IMR-90 (cell line): ENCODE measurements at regions not wholly inside any gene's neighbourhood (a gene's known extent, or its start where the extent isn't known, plus 50 kb on each side); places are given as distances from the start of the nearest gene placed in this dataset.

Experiments
- ATAC-seq: fragments of 200-7000 bp; cut with Tn5 transposase; 2 replicates; pipeline ENCODE4 v1.9.1; 2020; ENCODE audit warnings: low read depth, mild to moderate bottlenecking, moderate library complexity
- BruUV-seq: library from RNA; stranded (reverse); fragments of 400-500 nt; replicated peaks from 2 replicates; lab custom pipeline; 2021; lab: Mats Ljungman, UMichigan
- CTCF ChIA-PET: fragments of 300-600 bp; formaldehyde crosslinking; extraction: SDS; loops from one replicate; lab custom pipeline; 2021; ENCODE audit warnings: antibody characterized with exemption; lab: Yijun Ruan, JAX
- POLR2A ChIA-PET: fragments of 300-600 bp; sonication (Branson Sonifier 250); formaldehyde crosslinking; loops from one replicate; lab custom pipeline; 2022; ENCODE audit warnings: antibody characterized with exemption; ENCODE audit not compliant: unreplicated experiment; lab: Charles Lee
- DNase-seq: peaks from one replicate; pipeline ENCODE4 v3.0.0; 2013
- H2AFZ ChIP-seq: replicated peaks from 2 replicates; pipeline ENCODE3; 2013; ENCODE audit warnings: low read length, mild to moderate bottlenecking; ENCODE audit not compliant: poor library complexity
- H2AK5ac ChIP-seq: 2 replicates; pipeline ENCODE4 v1.6.1; 2013; ENCODE audit warnings: low read depth, low read length, inconsistent platforms
- H2AK9ac ChIP-seq: replicated peaks from 2 replicates; pipeline ENCODE3; 2013; ENCODE audit warnings: mild to moderate bottlenecking, low read depth, low read length, moderate library complexity; ENCODE audit not compliant: poor library complexity
- H2BK120ac ChIP-seq: 2 replicates; pipeline ENCODE4 v1.6.1; 2013; ENCODE audit warnings: low read depth, low read length, inconsistent platforms
- H2BK15ac ChIP-seq: 3 replicates; pipeline ENCODE4 v1.6.1; 2013; ENCODE audit warnings: low read depth, low read length, inconsistent platforms
- H2BK20ac ChIP-seq: 2 replicates; pipeline ENCODE4 v1.6.1; 2013; ENCODE audit warnings: low read depth, mild to moderate bottlenecking, inconsistent platforms, low read length, moderate library complexity
- H2BK5ac ChIP-seq: 2 replicates; pipeline ENCODE4 v1.6.1; 2013; ENCODE audit warnings: mild to moderate bottlenecking, low read depth, low read length, inconsistent platforms; ENCODE audit not compliant: poor library complexity, severe bottlenecking
- H3K14ac ChIP-seq: replicated peaks from 2 replicates; pipeline ENCODE4 v1.6.1; 2013; ENCODE audit warnings: low read depth, low read length, inconsistent platforms
- H3K18ac ChIP-seq: 2 replicates; pipeline ENCODE4 v1.6.1; 2013; ENCODE audit warnings: low read depth, low read length, control low read depth
- H3K23ac ChIP-seq: 2 replicates; pipeline ENCODE4 v1.6.1; 2013; ENCODE audit warnings: low read depth, low read length, inconsistent platforms
- H3K27ac ChIP-seq: 2 replicates; pipeline ENCODE4 v1.5.1; 2013; ENCODE audit warnings: mild to moderate bottlenecking, control low read depth, low read length; ENCODE audit not compliant: insufficient read depth
- H3K27me3 ChIP-seq: 2 replicates; pipeline ENCODE4 v1.6.1; 2013; ENCODE audit warnings: low read length; ENCODE audit not compliant: control insufficient read depth, insufficient read depth
- H3K36me3 ChIP-seq: 2 replicates; pipeline ENCODE4 v1.6.1; 2013; ENCODE audit warnings: low read length, mixed read lengths; ENCODE audit not compliant: control insufficient read depth, insufficient read depth
- H3K4ac ChIP-seq: 2 replicates; pipeline ENCODE4 v1.6.1; 2013; ENCODE audit warnings: low read depth, low read length, inconsistent platforms
- H3K4me1 ChIP-seq: 2 replicates; pipeline ENCODE4 v1.6.1; 2013; ENCODE audit warnings: low read length, mixed read lengths; ENCODE audit not compliant: control insufficient read depth, insufficient read depth
- H3K4me2 ChIP-seq: 2 replicates; pipeline ENCODE4 v1.6.1; 2013; ENCODE audit warnings: low read depth, mild to moderate bottlenecking, control low read depth, low read length, moderate library complexity
- H3K4me3 ChIP-seq: 2 replicates; pipeline ENCODE4 v1.5.1; 2013; ENCODE audit warnings: low read depth, mild to moderate bottlenecking, control low read depth, low read length, moderate library complexity; ENCODE audit not compliant: insufficient read depth
- H3K56ac ChIP-seq: 2 replicates; pipeline ENCODE4 v1.6.1; 2013; ENCODE audit warnings: low read length, inconsistent platforms; ENCODE audit not compliant: insufficient read depth; ENCODE audit errors: extremely low read depth
- H3K79me1 ChIP-seq, 2 experiments: 2 replicates each; pipeline ENCODE4 v1.6.1; 2013; ENCODE audit warnings: low read length in 2 of 2, inconsistent platforms in 1 of 2, low read depth in 1 of 2
- H3K9ac ChIP-seq: 2 replicates; pipeline ENCODE4 v1.6.1; 2013; ENCODE audit warnings: low read depth, low read length, control low read depth
- H3K9me1 ChIP-seq: 2 replicates; pipeline ENCODE4 v1.6.1; 2013; ENCODE audit warnings: low read length, inconsistent platforms; ENCODE audit not compliant: insufficient read depth
- H3K9me3 ChIP-seq: 2 replicates; pipeline ENCODE4 v1.6.1; 2013; ENCODE audit warnings: low read length; ENCODE audit not compliant: control insufficient read depth, insufficient read depth
- H4K20me1 ChIP-seq: 2 replicates; pipeline ENCODE4 v1.6.1; 2013; ENCODE audit warnings: low read length, inconsistent platforms; ENCODE audit not compliant: insufficient read depth
- H4K5ac ChIP-seq: 2 replicates; pipeline ENCODE4 v1.6.1; 2013; ENCODE audit warnings: mild to moderate bottlenecking, low read depth, low read length, control low read depth
- H4K8ac ChIP-seq, 2 experiments: 2 replicates each; pipeline ENCODE4 v1.6.1; 2013; ENCODE audit warnings: low read depth in 2 of 2, low read length in 2 of 2, control low read depth in 1 of 2, inconsistent platforms in 1 of 2
- H4K91ac ChIP-seq: 2 replicates; pipeline ENCODE4 v1.6.1; 2013; ENCODE audit warnings: low read depth, low read length, inconsistent platforms; ENCODE audit not compliant: insufficient read depth
- BHLHE40 ChIP-seq: fragments of 150-350 bp; IDR thresholded peaks from 2 replicates; pipeline ENCODE4 v1.6.1; 2016; ENCODE audit warnings: mild to moderate bottlenecking, low read depth, low read length
- CEBPB ChIP-seq: IDR thresholded peaks from 2 replicates; pipeline ENCODE4 v1.6.1; 2012; ENCODE audit warnings: low read depth, low read length, improper control_type of control experiment
- CHD1 ChIP-seq: IDR thresholded peaks from 2 replicates; pipeline ENCODE4 v1.6.1; 2012; ENCODE audit warnings: low read depth, low read length, improper control_type of control experiment
- FOS ChIP-seq: fragments of 150-350 bp; IDR thresholded peaks from 2 replicates; pipeline ENCODE4 v1.6.1; 2016; ENCODE audit warnings: low read depth, low read length
- MAFK ChIP-seq: IDR thresholded peaks from 2 replicates; pipeline ENCODE4 v1.6.1; 2012; ENCODE audit warnings: low read depth, low read length, improper control_type of control experiment
- MAZ ChIP-seq: IDR thresholded peaks from 2 replicates; pipeline ENCODE4 v1.6.1; 2012; ENCODE audit warnings: low read depth, mild to moderate bottlenecking, low read length, improper control_type of control experiment, moderate library complexity, borderline replicate concordance
- MXI1 ChIP-seq: IDR thresholded peaks from 2 replicates; pipeline ENCODE4 v1.6.1; 2012; ENCODE audit warnings: low read depth, mild to moderate bottlenecking, low read length, moderate library complexity, borderline replicate concordance
- NFE2L2 ChIP-seq: fragments of 150-350 bp; IDR thresholded peaks from 2 replicates; pipeline ENCODE4 v1.6.1; 2016; ENCODE audit warnings: low read depth, mild to moderate bottlenecking, low read length
- POLR2A ChIP-seq: IDR thresholded peaks from 2 replicates; pipeline ENCODE4 v1.6.1; 2012; ENCODE audit warnings: mild to moderate bottlenecking, low read depth, low read length
- RAD21 ChIP-seq: IDR thresholded peaks from 2 replicates; pipeline ENCODE4 v1.6.1; 2012; ENCODE audit warnings: low read length, improper control_type of control experiment
- RCOR1 ChIP-seq: IDR thresholded peaks from 2 replicates; pipeline ENCODE4 v1.6.1; 2012; ENCODE audit warnings: mild to moderate bottlenecking, low read length, improper control_type of control experiment; ENCODE audit not compliant: insufficient replicate concordance
- RFX5 ChIP-seq: IDR thresholded peaks from 2 replicates; pipeline ENCODE4 v1.8.0; 2012; ENCODE audit warnings: low read depth, mild to moderate bottlenecking, low read length, moderate library complexity
- WGBS, 2 experiments: methylation state at CpG; one replicate each; pipeline versions ENCODE4 v1.1.5 to v1.1.7; 2013; ENCODE audit warnings: missing lambda C conversion rate in 2 of 2; ENCODE audit not compliant: insufficient read length in 1 of 2; ENCODE audit errors: extremely low coverage in 2 of 2; 5-methylcytosine and 5-hydroxymethylcytosine counted together
- dilution Hi-C: fragments of 300-500 bp; cut with HindIII; formaldehyde crosslinking; loops from one replicate; pipeline ENCODE4 v1.14.3; 2018; ENCODE audit warnings: low sequenced_read_pairs; ENCODE audit not compliant: unreplicated experiment
- in situ Hi-C: fragments of 300-500 bp; cut with MboI; formaldehyde crosslinking; loops from 3 replicates; pipeline ENCODE4 v1.14.3; 2019; ENCODE audit warnings: low sequenced_read_pairs, inconsistent platforms, mixed read lengths
- intact Hi-C: fragments of 100-400 bp; cut with micrococcal nuclease; formaldehyde crosslinking; loops from 2 replicates; pipeline ENCODE4 v1.10.0; 2022
- TF ChIP-seq, protein P1 (sequence below): fragments of 150-350 bp; IDR thresholded peaks from 2 replicates; pipeline ENCODE4 v1.6.1; 2017; ENCODE audit warnings: mild to moderate bottlenecking, antibody characterized with exemption, low read length, low read depth
- TF ChIP-seq, protein P2 (sequence below): fragments of 150-350 bp; IDR thresholded peaks from 2 replicates; pipeline ENCODE4 v1.6.1; 2016; ENCODE audit warnings: low read depth, mild to moderate bottlenecking, low read length, moderate library complexity, borderline replicate concordance
- TF ChIP-seq, protein P3 (sequence below): conservative IDR thresholded peaks from 2 replicates; pipeline ENCODE4 v1.5.1; 2012; ENCODE audit warnings: mild to moderate bottlenecking, low read depth, low read length, improper control_type of control experiment

DNA sequence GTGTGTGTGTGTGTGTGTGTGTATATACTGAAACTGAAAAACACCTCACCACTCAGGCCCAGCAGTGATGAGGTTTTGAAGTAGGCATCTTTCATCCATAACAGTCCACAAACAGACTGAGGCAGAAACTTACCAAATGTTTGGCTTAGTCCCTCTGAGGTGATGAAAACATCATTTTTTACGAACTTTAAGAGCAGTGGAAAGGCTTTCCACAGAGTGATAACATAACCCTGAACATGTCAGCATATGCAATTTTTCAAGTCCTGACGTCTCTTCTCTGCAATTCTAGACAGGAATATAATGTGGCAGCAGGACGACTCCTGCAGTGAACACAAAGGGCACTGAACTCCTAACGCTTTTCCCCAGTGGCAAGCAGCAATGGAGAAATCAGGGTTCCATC is 247.0 kb upstream of the THBS1 start:
- no peak overlapping the region for H2BK120ac ChIP-seq
- dilution Hi-C loops, result no loop called here
- in situ Hi-C loops, result no loop called here
- H4K5ac ChIP-seq, result no peak overlapping the region
- WGBS, 2 experiments, result no CpG with 5 or more reads among the region's 4 CpGs
- H3K27ac ChIP-seq, result no peak overlapping the region
- H3K9ac ChIP-seq, result no peak overlapping the region
- no peaks in the 10 kb centered on the region for H3K36me3 ChIP-seq
- H3K79me1 ChIP-seq, result no peaks in the 10 kb centered on the region
- H2AK5ac ChIP-seq, result no peak overlapping the region
- H3K27me3 ChIP-seq, result no peaks in the 10 kb centered on the region
- DNase-seq (no peak), ATAC-seq (no peak)
- no peak overlapping the region for H3K4me2 ChIP-seq
- H2AFZ ChIP-seq, result no peak overlapping the region
- H3K9me3 ChIP-seq, result no peaks in the 10 kb centered on the region
- no peak overlapping the region for H3K14ac ChIP-seq
- H3K18ac ChIP-seq, result no peak overlapping the region
- H3K9me1 ChIP-seq, result peaks cover 2% of the 10 kb centered on the region; the same call in 1 of the 2 replicates
- H4K20me1 ChIP-seq, result no peaks in the 10 kb centered on the region
- no peak overlapping the region for H2BK20ac ChIP-seq
- BruUV-seq, result no TSS peak
- peak overlapping the region; percentile 71 for H2BK5ac ChIP-seq
- no peak overlapping the region for H4K91ac ChIP-seq
- ChIA-PET POLR2A (no interaction called here), CTCF (no interaction called here)
- no peak overlapping the region for H3K56ac ChIP-seq
- H3K4me3 ChIP-seq, result no peak overlapping the region
- H3K23ac ChIP-seq, result no peak overlapping the region
- no peak overlapping the region for H4K8ac ChIP-seq
- TF ChIP-seq NFE2L2 (no peak), RAD21 (no peak), FOS (no peak), MAFK (no peak), MXI1 (no peak), BHLHE40 (no peak), POLR2A (no peak), RFX5 (no peak), MAZ (no peak), CEBPB (no peak), CHD1 (no peak), RCOR1 (no peak)
- TF ChIP-seq, protein P1, sequence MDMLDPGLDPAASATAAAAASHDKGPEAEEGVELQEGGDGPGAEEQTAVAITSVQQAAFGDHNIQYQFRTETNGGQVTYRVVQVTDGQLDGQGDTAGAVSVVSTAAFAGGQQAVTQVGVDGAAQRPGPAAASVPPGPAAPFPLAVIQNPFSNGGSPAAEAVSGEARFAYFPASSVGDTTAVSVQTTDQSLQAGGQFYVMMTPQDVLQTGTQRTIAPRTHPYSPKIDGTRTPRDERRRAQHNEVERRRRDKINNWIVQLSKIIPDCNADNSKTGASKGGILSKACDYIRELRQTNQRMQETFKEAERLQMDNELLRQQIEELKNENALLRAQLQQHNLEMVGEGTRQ, result no peak
- TF ChIP-seq, protein P2, sequence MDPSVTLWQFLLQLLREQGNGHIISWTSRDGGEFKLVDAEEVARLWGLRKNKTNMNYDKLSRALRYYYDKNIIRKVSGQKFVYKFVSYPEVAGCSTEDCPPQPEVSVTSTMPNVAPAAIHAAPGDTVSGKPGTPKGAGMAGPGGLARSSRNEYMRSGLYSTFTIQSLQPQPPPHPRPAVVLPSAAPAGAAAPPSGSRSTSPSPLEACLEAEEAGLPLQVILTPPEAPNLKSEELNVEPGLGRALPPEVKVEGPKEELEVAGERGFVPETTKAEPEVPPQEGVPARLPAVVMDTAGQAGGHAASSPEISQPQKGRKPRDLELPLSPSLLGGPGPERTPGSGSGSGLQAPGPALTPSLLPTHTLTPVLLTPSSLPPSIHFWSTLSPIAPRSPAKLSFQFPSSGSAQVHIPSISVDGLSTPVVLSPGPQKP, result no peak
- TF ChIP-seq, protein P3, sequence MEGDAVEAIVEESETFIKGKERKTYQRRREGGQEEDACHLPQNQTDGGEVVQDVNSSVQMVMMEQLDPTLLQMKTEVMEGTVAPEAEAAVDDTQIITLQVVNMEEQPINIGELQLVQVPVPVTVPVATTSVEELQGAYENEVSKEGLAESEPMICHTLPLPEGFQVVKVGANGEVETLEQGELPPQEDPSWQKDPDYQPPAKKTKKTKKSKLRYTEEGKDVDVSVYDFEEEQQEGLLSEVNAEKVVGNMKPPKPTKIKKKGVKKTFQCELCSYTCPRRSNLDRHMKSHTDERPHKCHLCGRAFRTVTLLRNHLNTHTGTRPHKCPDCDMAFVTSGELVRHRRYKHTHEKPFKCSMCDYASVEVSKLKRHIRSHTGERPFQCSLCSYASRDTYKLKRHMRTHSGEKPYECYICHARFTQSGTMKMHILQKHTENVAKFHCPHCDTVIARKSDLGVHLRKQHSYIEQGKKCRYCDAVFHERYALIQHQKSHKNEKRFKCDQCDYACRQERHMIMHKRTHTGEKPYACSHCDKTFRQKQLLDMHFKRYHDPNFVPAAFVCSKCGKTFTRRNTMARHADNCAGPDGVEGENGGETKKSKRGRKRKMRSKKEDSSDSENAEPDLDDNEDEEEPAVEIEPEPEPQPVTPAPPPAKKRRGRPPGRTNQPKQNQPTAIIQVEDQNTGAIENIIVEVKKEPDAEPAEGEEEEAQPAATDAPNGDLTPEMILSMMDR, result no peak
- H3K4me1 ChIP-seq, result peaks cover 5% of the 10 kb centered on the region
- no peak overlapping the region for H3K4ac ChIP-seq
- H2BK15ac ChIP-seq, result no peak overlapping the region; the same call in 2 of the 3 replicates
- no peak overlapping the region for H2AK9ac ChIP-seq
- intact Hi-C loops, result no loop called here
